ENCODE measurements at regions not wholly inside any gene's neighbourhood (a gene's known extent, or its start where the extent isn't known, plus 50 kb on each side); places are given as distances from the start of the nearest gene placed in this dataset.
"Not testable (repeated sequence)": the region's sequence is repeated elsewhere in the genome, so short reads cannot be mapped to it uniquely, and the experiment has no call there.

DNA sequence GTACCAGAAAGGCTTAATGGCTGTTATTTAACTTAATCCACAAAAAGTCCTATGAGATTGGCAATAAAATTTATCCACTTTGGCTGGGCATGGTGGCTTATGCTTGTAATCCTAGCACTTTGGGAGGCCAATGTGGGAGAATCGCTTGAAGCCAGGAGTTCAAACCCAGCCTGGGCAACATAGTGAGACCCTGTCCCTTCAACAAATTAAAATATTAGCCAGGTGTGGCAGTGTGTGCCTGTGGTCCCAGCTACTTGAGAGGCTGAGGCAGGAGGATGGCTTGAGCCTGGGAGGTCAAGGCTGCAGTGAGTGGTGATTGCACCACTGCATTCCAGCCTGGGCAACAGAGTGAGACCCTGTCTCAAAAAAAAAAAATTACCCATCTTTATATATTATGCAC lies 193.4 kb upstream of the GATA6 start:
- not testable (repeated sequence) for TF ChIP-seq YY1 (IDR thresholded peaks at IDR 0.05; ENCODE audit: low read depth, low read length); POLR2AphosphoS2 (IDR thresholded peaks at IDR 0.05; ENCODE audit: low read depth, low read length); NBN (IDR thresholded peaks at IDR 0.05)
- TF ChIP-seq, protein P1, sequence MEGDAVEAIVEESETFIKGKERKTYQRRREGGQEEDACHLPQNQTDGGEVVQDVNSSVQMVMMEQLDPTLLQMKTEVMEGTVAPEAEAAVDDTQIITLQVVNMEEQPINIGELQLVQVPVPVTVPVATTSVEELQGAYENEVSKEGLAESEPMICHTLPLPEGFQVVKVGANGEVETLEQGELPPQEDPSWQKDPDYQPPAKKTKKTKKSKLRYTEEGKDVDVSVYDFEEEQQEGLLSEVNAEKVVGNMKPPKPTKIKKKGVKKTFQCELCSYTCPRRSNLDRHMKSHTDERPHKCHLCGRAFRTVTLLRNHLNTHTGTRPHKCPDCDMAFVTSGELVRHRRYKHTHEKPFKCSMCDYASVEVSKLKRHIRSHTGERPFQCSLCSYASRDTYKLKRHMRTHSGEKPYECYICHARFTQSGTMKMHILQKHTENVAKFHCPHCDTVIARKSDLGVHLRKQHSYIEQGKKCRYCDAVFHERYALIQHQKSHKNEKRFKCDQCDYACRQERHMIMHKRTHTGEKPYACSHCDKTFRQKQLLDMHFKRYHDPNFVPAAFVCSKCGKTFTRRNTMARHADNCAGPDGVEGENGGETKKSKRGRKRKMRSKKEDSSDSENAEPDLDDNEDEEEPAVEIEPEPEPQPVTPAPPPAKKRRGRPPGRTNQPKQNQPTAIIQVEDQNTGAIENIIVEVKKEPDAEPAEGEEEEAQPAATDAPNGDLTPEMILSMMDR (IDR thresholded peaks at IDR 0.05 in 2 of 3, conservative IDR thresholded peaks at IDR 0.05 in 1 of 3; ENCODE audit: control insufficient read depth in 2 of 3, extremely low read depth in 1 of 3, insufficient read depth in 1 of 3, low read depth in 3 of 3, low read length in 3 of 3) = not testable (repeated sequence)
